Neural progenitor cell (in vitro differentiated cells): ENCODE measurements at regions not wholly inside any gene's neighbourhood (a gene's known extent, or its start where the extent isn't known, plus 50 kb on each side); places are given as distances from the start of the nearest gene placed in this dataset.

ENCODE experiments used
- DNase-seq: peaks from one replicate; pipeline ENCODE4 v3.0.0-alpha.2; 2016; ENCODE audit warnings: low spot score
- H2AFZ ChIP-seq: fragments of 200-600 bp; sonication (generic); replicated peaks from 2 replicates; pipeline ENCODE4 v1.6.1; 2016; ENCODE audit warnings: antibody characterized with exemption
- H3F3A ChIP-seq: fragments of 200-600 bp; sonication (generic); 2 replicates; pipeline ENCODE4 v1.6.1; 2016; ENCODE audit warnings: antibody characterized with exemption, low read depth
- H3K27ac ChIP-seq: fragments of 200-600 bp; sonication (generic); 2 replicates; pipeline ENCODE4 v1.5.1; 2016; ENCODE audit warnings: mild to moderate bottlenecking
- H3K27me3 ChIP-seq: fragments of 200-600 bp; sonication (generic); 2 replicates; pipeline ENCODE4 v1.6.1; 2016; ENCODE audit warnings: mild to moderate bottlenecking, moderate library complexity
- H3K36me3 ChIP-seq: fragments of 200-600 bp; sonication (generic); 2 replicates; pipeline ENCODE4 v1.5.1; 2016
- H3K4me1 ChIP-seq: fragments of 200-600 bp; sonication (generic); 2 replicates; pipeline ENCODE4 v1.6.1; 2016; ENCODE audit warnings: mixed run types
- H3K4me2 ChIP-seq: fragments of 200-600 bp; sonication (generic); 2 replicates; pipeline ENCODE4 v1.6.1; 2016
- H3K4me3 ChIP-seq: fragments of 200-600 bp; sonication (generic); 2 replicates; pipeline ENCODE4 v1.5.1; 2016
- H3K79me2 ChIP-seq: fragments of 200-600 bp; sonication (generic); 2 replicates; pipeline ENCODE4 v1.6.1; 2016; ENCODE audit warnings: low read depth
- H3K9ac ChIP-seq: fragments of 200-600 bp; sonication (generic); 2 replicates; pipeline ENCODE4 v1.6.1; 2016
- H3K9me3 ChIP-seq: fragments of 200-600 bp; sonication (generic); 2 replicates; pipeline ENCODE4 v1.5.1; 2016; ENCODE audit warnings: low read depth
- H4K20me1 ChIP-seq: fragments of 200-600 bp; sonication (generic); 2 replicates; pipeline ENCODE4 v1.6.1; 2016; ENCODE audit warnings: low read depth
- H3K27ac Mint-ChIP-seq: 3 replicates; pipeline ENCODE4 v1.8.0; 2021; ENCODE audit warnings: mixed read lengths
- H3K27me3 Mint-ChIP-seq: 2 replicates; pipeline ENCODE4 v1.8.0; 2022; ENCODE audit warnings: low read depth, mild to moderate bottlenecking, inconsistent platforms, moderate library complexity, mixed read lengths; ENCODE audit not compliant: insufficient read depth
- H3K36me3 Mint-ChIP-seq: 3 replicates; pipeline ENCODE4 v1.8.0; 2021; ENCODE audit warnings: mixed read lengths
- H3K4me1 Mint-ChIP-seq: 3 replicates; pipeline ENCODE4 v1.8.0; 2021; ENCODE audit warnings: mixed read lengths
- H3K4me3 Mint-ChIP-seq: 3 replicates; pipeline ENCODE4 v1.8.0; 2021; ENCODE audit warnings: mild to moderate bottlenecking, moderate library complexity, mixed read lengths
- H3K9me3 Mint-ChIP-seq: 3 replicates; pipeline ENCODE4 v1.8.0; 2020; ENCODE audit warnings: mixed read lengths
- EZH2 ChIP-seq: fragments of 200-600 bp; sonication (generic); IDR thresholded peaks from 2 replicates; pipeline ENCODE4 v1.6.1; 2017; ENCODE audit warnings: antibody characterized with exemption, mild to moderate bottlenecking, moderate library complexity
- EZH2phosphoT487 ChIP-seq: fragments of 200-600 bp; sonication (generic); IDR thresholded peaks from 2 replicates; pipeline ENCODE4 v1.6.1; 2017; ENCODE audit warnings: antibody characterized with exemption
- TF ChIP-seq, protein P1 (sequence below): fragments of 200-600 bp; sonication (generic); IDR thresholded peaks from 2 replicates; pipeline ENCODE4 v1.5.1; 2017; ENCODE audit warnings: antibody characterized with exemption, mild to moderate bottlenecking

DNA sequence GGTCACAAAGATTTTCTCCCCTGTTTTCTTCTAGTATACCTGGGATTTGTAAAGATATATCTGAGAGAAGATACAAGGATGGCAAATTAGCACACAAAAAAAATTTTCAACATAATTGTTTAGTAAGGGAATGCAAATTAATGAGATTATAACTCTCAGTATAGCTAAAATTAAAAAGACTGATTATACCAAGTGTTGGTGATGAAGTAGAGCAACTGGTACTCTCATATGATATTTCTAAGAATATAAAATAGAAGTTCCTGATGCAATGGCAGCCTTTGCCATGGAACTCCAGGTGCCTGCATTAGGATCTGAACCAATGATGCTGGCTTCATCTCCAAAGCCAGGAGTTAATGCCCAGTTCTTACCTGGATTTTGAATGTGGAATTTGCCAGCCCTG, 51.4 kb upstream of the KIAA1217 start:
- Mint-ChIP-seq H3K36me3 (no peaks in the 10 kb centered on the region), H3K27me3 (no peaks in the 10 kb centered on the region), H3K27ac (no peak overlapping the region), H3K4me1 (peaks cover 6% of the 10 kb centered on the region), H3K9me3 (peaks cover 16% of the 10 kb centered on the region), H3K4me3 (no peak overlapping the region)
- Histone ChIP-seq H3K79me2 (no peaks in the 10 kb centered on the region), H4K20me1 (no peaks in the 10 kb centered on the region), H3K4me3 (no peak overlapping the region), H3F3A (no peaks in the 10 kb centered on the region), H3K9ac (no peak overlapping the region), H3K4me1 (no peaks in the 10 kb centered on the region), H3K27me3 (no peaks in the 10 kb centered on the region), H2AFZ (no peak overlapping the region), H3K27ac (no peak overlapping the region), H3K36me3 (no peaks in the 10 kb centered on the region), H3K9me3 (no peaks in the 10 kb centered on the region), H3K4me2 (no peak overlapping the region)
- TF ChIP-seq EZH2 = no peak
- TF ChIP-seq, protein P1, sequence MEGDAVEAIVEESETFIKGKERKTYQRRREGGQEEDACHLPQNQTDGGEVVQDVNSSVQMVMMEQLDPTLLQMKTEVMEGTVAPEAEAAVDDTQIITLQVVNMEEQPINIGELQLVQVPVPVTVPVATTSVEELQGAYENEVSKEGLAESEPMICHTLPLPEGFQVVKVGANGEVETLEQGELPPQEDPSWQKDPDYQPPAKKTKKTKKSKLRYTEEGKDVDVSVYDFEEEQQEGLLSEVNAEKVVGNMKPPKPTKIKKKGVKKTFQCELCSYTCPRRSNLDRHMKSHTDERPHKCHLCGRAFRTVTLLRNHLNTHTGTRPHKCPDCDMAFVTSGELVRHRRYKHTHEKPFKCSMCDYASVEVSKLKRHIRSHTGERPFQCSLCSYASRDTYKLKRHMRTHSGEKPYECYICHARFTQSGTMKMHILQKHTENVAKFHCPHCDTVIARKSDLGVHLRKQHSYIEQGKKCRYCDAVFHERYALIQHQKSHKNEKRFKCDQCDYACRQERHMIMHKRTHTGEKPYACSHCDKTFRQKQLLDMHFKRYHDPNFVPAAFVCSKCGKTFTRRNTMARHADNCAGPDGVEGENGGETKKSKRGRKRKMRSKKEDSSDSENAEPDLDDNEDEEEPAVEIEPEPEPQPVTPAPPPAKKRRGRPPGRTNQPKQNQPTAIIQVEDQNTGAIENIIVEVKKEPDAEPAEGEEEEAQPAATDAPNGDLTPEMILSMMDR = no peak
- TF ChIP-seq EZH2phosphoT487 = no peak
- DNase-seq = no peak
